GM12892 (cell line): ENCODE measurements at regions not wholly inside any gene's neighbourhood (a gene's known extent, or its start where the extent isn't known, plus 50 kb on each side); places are given as distances from the start of the nearest gene placed in this dataset.

Experiments used
- POLR2A ChIP-seq: IDR thresholded peaks from 2 replicates; pipeline ENCODE4 v1.6.1; 2011; ENCODE audit warnings: low read depth, low read length, control low read depth
- POLR2AphosphoS5 ChIP-seq: IDR thresholded peaks from 2 replicates; pipeline ENCODE4 v1.6.1; 2011; ENCODE audit warnings: low read depth, low read length, control low read depth

DNA sequence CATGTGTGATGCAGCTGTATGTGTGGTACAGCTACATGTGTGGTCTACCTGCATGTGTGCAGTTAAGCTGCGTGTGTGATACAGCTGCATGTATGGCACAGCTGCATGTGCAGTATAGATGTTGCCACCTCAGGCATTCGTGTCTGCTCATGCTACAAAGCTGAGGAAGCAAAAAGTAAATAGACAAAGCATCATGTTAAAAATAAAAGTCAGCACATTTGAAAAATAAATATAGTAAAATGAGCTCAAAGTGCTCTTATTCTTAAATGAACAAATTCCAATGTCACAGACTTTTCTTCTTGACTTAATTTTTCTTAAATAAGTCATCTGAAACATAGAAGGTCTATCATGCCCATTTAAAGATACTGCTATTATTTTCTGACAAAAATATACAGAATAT lies 519.3 kb upstream of the SOX11 start:
- no peak for TF ChIP-seq POLR2A
- TF ChIP-seq POLR2AphosphoS5 = no peak
